GM12878 (cell line): ENCODE measurements at regions not wholly inside any gene's neighbourhood (a gene's known extent, or its start where the extent isn't known, plus 50 kb on each side); places are given as distances from the start of the nearest gene placed in this dataset.
"Not testable (repeated sequence)": the region's sequence is repeated elsewhere in the genome, so short reads cannot be mapped to it uniquely, and the experiment has no call there.

Source experiments
- CEBPB ChIP-seq, 2 experiments: fragments of 150-350 bp in 1 of 2; IDR thresholded peaks; 2 replicates each; pipeline ENCODE4 v1.6.1; 2012 to 2014; ENCODE audit warnings: low read depth in 2 of 2, low read length in 2 of 2, borderline replicate concordance in 1 of 2, inconsistent platforms in 1 of 2
- CTCF ChIP-seq, 3 experiments: IDR thresholded peaks in 2 of 3; conservative IDR thresholded peaks in 1 of 3; 2 replicates each; pipeline ENCODE4 v1.5.1; 2011; ENCODE audit warnings: low read depth in 3 of 3, low read length in 3 of 3, mild to moderate bottlenecking in 3 of 3, control low read depth in 2 of 3, moderate library complexity in 2 of 3, inconsistent platforms in 1 of 3, mixed read lengths in 1 of 3; ENCODE audit not compliant: control insufficient read depth in 2 of 3, insufficient read depth in 1 of 3; ENCODE audit errors: extremely low read depth in 1 of 3
- E2F4 ChIP-seq: IDR thresholded peaks from 2 replicates; pipeline ENCODE4 v1.6.1; 2012; ENCODE audit warnings: low read depth, low read length, improper control_type of control experiment
- FOS ChIP-seq: IDR thresholded peaks from 3 replicates; pipeline ENCODE4 v1.6.1; 2011; ENCODE audit warnings: borderline replicate concordance; ENCODE audit not compliant: insufficient read length; ENCODE audit errors: extremely low read depth
- FOXM1 ChIP-seq: IDR thresholded peaks from 2 replicates; pipeline ENCODE4 v1.6.1; 2012; ENCODE audit warnings: low read depth, mild to moderate bottlenecking, inconsistent platforms, low read length, moderate library complexity
- JUND ChIP-seq: IDR thresholded peaks from 2 replicates; pipeline ENCODE4 v1.6.1; 2012; ENCODE audit warnings: low read depth, mild to moderate bottlenecking, low read length, improper control_type of control experiment, moderate library complexity
- MEF2A ChIP-seq: IDR thresholded peaks from 2 replicates; pipeline ENCODE4 v1.6.1; 2011; ENCODE audit warnings: low read depth, mild to moderate bottlenecking, low read length, moderate library complexity; ENCODE audit not compliant: insufficient read depth
- SMAD5 ChIP-seq: IDR thresholded peaks from 2 replicates; pipeline ENCODE4 v1.6.1; 2016; ENCODE audit warnings: antibody characterized with exemption, low read depth
- YY1 ChIP-seq: IDR thresholded peaks from 2 replicates; pipeline ENCODE4 v1.6.1; 2011; ENCODE audit warnings: low read depth, mild to moderate bottlenecking, low read length

GRCh38 chr5:54381319-54381718, 70.9 kb upstream of the ARL15 start:
- TF ChIP-seq JUND; YY1; SMAD5; CTCF (IDR thresholded peaks at IDR 0.05 in 2 of 3, conservative IDR thresholded peaks at IDR 0.05 in 1 of 3; ENCODE audit: control insufficient read depth in 2 of 3, extremely low read depth in 1 of 3, insufficient read depth in 1 of 3, low read depth in 3 of 3, low read length in 3 of 3); MEF2A; E2F4; FOXM1; FOS; CEBPB (IDR thresholded peaks at IDR 0.05; ENCODE audit: borderline replicate concordance in 1 of 2, low read depth in 2 of 2, low read length in 2 of 2): not testable (repeated sequence)
